HG02571 (cell line): ENCODE measurements at regions not wholly inside any gene's neighbourhood (a gene's known extent, or its start where the extent isn't known, plus 50 kb on each side); places are given as distances from the start of the nearest gene placed in this dataset.

Experiments used
- ATAC-seq: cut with Tn5 transposase; IDR thresholded peaks from one replicate; pipeline ENCODE4 v1.9.1; 2021; ENCODE audit warnings: mild to moderate bottlenecking, moderate library complexity; ENCODE audit not compliant: unreplicated experiment

DNA sequence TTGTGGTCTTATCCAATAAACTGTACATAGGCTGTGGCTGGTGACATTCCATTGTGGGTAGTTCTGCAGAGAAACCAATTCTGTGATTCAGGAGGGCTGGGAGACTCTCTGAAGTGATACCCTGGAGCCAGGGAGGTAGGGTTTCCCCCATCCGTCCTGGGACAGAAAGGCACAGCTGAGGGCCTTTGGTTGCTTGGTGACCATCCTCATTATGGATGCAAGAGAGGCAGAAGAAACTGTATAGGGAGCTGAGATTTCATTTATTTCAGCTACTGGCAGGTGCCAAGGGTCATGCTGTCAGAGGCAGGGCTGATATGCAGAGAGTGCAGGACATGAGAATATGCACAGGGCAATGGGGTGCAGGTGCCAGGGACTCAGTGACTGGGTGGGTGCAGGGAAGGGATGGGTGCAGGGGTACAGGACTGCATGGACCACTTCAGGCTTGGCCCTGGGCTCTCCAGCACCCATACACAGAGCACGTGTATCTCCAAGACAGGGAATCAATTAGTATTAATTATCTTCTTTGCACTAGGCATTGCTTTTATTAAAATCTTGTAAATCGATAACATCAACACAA is 236.5 kb downstream of the ICE1 start:
- no peak for ATAC-seq

DNA sequence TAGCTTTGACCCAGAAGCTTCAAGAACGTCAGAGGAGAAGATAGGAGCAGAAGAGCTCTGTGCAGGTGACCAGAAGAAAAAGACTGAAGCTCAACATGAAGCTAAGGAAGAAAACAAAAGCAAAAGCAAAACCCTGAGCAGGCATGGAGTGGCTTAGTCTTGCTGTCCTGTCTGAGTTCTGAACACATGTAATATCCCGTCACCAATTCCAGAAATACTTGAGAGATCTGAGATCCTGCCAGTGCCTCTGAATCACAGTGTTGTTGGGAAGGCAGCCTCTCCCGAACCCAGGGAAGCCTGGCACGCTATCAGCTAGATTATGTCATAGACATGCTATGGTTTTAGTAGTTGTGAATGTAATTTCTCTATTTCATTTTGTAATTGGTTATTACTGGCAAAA is 235.7 kb downstream of the ICE1 start:
- peak; percentile 69 for ATAC-seq

DNA sequence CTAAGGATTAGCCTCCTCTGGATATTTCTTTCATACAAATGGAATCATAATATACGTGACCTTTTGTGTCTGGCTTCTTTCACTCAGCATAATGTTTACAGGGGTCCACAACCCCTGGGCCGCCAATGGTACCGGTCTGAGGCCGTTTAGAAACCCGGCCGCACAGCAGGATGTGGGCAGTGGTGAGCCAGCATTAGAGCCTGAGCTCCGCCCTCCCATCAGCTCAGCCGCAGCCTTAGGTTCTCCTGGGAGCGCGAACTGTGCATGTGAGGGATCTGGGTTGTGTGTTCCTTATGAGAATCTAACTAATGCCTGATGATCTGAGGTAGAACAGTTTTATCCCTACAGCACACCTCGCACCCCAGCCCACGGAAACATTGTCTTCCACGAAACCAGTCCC is 229.7 kb downstream of the ICE1 start:
- ATAC-seq: no peak

DNA sequence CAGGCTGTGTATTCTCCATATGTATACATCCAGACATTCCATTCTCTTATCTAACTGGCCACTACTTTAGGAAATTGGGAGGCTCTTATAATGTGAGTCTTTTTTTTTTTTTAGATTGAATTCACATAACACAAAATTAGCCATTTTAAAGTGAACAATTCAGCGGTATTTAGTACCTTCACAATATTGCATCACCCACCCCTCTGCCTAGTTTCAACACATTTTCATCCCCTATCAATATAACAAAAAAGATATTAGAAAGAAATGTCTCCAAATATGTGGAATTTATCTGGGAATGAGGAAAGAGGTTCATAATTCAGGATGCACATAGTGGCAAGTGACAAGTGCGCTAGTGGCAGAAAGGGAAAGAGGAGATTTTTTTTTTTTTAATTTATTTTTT is 228.5 kb downstream of the ICE1 start:
- ATAC-seq: no peak

DNA sequence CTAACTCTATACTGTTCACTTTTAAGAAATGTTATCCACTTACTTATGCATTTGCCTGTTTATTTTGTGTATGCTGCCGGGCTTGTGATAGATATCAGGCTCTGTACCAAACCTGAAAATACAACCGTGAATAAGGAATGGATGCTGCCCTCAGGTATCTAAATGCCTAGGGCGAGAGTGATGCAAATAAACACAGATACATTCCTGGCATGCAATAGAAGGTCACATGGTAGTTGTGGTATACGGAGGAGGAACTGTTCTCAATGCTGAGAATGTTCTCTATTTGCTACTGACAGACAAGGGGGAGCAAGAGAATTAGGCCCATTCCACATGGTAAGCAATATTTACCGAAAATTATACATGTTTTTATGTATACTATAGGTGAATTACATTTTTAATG is 227.8 kb downstream of the ICE1 start:
- ATAC-seq: no peak

DNA sequence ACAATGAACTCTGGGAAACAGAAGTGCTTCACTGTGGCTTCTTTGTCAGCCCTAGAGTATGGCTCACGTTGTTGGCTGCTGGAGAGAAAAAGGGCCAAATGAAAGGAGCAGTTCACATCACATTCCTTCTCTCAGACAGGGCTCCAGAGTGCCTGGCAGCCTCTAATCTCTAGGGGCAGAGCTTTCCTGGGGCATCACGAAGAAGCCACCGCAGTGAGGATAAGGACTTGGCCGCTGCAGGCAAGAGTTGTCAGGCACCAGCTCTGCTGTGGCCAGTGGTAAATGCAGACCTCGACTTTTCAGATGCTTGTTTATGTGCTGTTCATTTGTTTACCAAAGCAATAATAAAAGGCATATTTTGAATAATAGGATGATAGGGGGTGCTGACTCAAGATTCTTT is 227.2 kb downstream of the ICE1 start:
- ATAC-seq: no peak

DNA sequence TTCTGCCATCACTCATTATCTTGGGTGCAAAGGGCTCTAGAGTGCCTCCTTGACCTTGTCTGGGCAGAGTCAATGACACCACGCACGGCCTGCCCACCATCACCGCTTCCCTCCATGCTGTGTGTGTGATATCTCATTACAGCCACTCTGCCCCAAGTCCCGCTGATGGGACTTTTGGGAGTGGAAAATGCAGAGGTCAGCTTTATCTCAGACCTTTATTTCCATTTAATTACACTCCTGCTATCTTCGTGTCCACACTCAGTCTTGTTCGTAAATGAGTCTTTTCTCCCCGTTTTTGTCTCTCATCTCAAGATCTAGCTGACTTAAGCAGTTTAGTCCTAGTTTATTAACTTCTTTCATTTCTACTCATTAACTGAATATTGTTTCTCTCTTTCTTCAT is 226.2 kb downstream of the ICE1 start:
- ATAC-seq: no peak

DNA sequence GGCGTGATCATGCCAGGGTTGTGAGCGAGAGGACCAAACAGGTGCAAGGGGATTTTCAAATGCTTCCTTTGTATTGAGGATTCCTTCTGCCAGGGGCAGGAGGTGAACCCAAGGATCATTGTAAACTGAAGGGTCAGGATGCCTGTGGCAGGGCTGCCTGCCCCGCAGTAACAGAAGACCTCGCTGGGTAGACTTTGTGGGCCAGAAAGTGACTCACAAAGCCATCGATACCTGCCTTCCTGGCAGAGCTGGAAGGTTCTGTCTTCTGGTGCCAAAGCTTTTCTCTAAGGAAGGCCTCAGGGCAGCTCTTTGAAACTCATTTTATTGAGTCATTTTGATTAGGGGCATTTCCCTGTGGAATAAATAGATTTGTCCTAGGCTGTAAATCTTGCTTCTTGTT is 223.4 kb downstream of the ICE1 start:
- no peak for ATAC-seq

DNA sequence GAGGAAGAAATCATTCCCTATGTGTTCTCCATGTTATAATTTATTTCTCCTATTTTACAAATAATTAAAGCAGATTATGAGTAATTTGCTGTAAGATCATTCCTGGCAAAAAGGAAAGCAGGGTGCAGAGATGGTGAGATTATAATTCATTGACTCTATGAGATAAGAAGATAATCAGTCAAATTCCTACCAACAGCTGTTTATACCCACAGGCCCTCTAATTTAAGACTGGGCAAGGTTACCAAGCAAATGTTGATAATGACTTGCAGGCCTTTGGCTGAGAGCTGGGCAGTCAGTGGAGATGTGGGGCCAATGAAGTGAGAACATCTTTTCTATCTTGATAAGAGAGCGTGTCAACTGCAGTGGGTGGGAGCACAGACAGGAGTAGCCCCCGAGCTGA is 222.7 kb downstream of the ICE1 start:
- no peak for ATAC-seq

DNA sequence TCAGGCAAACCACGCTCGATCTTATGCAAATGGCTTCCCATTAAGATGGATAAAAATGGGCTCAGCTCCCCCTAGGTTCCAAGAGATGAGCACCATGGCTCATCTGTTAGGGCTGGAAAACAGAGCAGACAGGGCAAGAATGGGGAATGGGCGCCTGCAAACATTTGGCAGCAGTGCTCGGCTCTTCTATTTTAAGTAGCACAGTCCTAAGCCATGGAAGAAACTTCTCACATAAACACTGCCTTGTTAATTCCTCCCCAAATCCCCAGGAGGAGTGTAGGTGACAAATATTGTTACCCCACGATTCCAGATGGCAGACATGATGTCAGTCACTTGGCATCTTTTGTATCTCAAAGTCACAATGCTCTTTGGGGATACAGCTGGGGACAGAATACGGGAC is 221.8 kb downstream of the ICE1 start:
- ATAC-seq: no peak

DNA sequence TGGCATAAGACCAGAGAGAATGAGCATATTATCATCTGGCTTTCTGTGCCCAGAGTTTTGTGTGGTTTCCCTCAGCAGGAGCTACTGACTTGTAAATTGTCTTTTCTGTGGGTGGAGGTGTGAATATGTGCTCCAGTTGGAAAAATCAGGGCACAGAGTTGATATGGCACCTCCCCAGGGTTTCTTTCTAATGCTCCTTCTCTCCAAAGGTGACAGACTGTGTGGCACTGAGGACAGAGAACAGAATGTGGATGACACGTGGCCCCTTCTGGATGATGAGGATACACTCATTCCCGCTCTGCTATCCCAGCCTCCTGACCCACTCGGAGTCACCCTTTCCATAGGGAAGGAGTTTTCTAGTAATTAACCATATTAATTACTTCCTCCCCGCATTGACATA is 221.0 kb downstream of the ICE1 start:
- no peak for ATAC-seq

DNA sequence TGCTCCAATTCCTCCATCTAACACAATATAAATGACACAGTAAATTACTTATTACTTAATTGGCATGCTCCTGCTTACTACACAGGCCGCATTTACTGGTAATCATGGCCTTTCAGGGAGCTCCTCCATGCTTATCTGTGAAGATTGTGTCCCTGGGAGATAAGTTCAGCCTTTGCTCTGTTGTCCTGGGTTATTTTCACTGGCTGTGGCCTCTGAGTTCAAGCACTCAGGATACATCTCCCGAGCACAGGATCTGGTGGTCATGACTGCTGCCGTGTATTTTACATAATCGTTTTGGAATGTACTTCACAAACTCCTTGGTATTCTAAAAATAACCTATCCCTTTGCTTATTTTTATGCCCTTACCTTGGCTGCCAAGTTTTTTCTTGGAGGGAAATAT is 215.7 kb downstream of the ICE1 start:
- ATAC-seq: no peak

DNA sequence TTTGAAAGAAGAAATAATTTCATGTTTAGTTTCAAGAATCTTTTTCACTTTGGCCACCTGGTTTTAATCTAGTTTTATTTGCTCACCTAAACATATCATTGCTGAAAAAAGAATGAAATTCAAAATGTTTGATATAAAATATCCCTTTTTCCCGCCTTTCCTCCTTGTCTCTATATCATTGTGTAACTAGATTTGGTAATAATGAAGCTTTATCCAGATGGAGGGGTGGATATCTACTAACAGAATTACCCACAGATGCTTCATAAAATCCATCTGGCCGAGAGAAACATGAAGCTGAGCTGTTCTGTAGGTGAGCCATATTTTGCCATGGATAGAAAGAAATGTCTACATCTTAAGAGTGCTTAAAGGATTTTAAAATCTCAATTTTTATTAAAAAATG is 214.7 kb downstream of the ICE1 start:
- ATAC-seq: no peak

DNA sequence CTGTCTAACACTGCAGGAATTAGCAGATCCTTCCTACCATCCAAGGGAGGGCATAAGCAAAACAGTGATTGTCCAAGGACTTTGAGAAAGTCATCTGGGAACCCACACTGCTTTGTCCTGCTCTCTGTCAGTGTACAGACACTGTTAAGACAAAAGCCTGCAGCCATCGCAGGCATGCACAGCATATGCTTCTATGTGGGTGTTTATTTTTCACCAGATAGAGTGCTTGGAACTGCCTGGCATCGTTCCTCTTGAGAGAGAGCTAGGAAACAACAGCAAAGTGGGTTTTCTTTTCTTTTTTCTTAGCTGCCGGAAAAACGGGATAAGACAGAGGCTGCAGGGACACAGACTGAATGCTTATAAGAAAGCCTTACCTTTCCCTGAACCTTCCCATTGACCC is 212.3 kb downstream of the ICE1 start:
- ATAC-seq: no peak

DNA sequence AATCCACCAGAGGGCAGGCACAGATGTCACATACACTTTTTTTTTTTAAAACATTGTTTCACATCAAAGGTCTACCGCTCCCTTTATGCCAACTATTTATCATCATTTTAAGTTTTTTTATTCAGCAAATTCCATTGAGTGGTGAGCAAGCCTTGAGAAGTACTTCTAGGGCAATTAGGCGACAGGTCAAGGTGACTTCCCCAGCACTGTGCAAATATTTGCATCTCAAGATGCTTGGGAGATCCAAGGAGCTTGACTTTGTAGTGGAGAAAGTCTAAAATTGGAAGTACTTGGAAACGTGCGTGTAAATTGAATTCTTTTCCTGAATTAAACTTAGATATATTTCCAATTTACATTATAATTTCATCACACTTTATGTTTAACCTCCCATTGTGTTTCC is 211.1 kb downstream of the ICE1 start:
- ATAC-seq: no peak

DNA sequence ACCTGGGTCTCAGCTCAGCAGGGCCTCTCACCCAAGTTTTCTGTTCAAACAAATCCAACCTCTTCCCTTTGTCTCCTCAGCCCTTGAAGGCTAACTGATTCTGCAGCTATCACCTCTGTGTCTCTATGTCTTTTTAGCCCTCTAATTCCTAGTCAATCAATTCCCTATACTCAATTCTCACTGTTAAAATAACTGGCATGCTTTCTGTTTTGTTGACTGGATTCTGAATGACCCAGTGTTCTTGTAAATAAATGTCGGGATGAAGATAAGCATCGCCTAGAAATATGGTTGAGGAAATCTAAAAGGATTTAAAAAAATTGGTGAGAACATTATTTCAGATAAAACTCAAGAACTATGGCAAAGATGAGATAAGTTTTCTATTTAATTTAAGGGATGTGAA is 210.2 kb downstream of the ICE1 start:
- no peak for ATAC-seq

DNA sequence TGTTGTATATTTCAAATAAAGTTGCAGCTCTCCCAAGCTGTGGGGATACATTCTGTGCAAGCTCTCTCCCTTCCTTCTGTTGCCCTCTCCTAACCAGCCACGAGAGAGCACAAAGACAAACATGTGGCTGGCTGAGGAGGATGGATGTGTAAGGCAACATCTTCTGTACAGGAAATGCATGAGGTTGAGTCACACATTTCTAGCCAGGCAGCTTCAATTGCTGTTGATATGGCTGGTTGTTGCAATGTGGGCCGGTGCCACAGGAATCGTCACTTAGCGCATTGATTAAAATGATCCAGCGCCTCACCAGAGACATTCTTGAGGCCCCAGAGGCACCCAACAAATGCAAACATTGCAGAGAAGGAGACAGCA is 207.1 kb downstream of the ICE1 start:
- no peak for ATAC-seq

DNA sequence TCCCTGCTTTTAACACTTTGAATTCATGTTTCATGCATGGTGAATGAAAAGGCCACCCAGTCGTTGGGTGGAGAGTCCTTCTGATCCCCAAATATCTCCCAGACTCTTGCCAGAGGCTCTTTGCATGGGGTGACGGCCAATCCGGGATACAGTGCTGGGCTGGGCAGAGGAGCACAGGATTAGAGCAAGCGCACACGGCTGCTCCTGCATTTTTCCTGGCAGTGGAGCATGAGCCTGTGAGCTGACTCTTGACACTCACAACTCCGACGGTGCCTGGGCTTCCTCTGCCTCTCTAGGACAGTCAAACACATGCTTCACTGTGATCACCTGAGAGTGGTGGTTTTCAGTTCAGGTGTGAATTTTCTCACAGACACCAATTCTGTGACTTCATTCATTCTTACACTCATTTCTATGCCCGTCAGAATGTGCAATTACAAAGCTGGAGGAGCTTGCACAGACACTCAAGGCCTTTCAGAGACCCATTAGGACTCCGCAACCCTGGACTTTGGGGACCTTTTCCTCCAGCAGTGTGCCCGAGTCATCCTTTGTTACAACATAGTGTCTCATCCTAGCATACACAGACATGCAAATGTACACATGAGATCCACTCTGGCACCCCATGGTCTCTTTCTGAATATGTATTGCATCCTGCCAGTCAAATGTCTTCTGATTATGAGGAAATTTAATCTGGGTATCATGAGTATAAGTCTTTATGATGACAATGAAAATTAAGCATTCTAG is 206.6 kb downstream of the ICE1 start:
- ATAC-seq: no peak

DNA sequence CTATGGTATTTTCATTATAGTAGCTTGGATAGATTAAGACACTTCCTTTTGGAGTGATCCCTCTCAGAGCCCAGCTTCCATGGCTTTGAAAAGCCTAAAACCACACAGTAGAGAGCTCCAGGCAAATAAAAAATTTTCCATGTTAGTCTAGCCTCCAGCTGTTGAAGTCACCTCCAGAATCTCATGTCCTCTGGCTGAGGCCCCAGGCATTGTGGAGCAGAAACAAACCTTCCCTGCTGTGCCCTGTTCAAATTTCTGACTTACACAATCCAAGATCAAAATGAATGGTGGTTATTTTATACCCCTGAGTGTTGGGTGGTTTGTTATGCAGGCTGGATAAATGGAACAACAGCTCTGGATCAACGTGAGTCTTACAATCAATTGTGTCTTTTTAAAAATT is 203.9 kb downstream of the ICE1 start:
- no peak for ATAC-seq

DNA sequence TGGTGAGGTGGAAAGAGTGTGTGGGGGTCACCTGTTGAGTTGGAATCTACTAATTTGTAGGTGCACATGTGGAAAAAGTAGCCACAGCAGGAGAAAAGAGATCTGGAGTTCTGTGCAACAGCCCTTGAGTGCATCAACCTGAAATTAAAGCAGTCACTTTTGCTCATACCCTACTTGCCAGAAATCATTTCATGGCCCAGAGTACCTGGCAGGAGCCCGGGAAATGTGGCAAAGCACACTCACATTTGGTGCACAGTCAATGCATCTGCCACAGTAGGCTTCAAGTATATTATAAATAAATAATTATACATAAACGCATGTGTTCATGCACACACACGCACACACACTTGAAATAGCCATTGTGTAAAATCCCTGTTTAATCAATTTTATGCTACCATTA is 203.0 kb downstream of the ICE1 start:
- no peak for ATAC-seq

DNA sequence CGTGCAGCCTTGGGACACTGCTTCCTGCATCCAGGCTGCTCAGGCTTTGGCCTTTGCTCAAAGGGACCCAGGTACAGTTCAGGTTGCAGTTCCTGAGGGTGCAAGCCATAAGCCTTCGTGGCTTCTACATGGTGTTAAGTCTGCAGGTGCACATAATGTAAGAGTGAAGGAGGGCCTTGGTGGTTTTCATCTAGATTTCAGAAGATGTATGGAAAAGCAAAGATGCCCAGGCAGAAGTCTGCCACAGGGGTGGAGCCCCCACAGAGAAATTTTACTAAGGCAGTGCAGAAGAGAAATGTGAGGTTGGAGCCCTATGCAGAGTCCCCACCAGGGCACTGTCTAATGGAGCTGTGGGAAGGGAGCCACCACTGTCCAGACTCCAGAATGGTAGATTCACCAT is 200.9 kb downstream of the ICE1 start:
- ATAC-seq: no peak

DNA sequence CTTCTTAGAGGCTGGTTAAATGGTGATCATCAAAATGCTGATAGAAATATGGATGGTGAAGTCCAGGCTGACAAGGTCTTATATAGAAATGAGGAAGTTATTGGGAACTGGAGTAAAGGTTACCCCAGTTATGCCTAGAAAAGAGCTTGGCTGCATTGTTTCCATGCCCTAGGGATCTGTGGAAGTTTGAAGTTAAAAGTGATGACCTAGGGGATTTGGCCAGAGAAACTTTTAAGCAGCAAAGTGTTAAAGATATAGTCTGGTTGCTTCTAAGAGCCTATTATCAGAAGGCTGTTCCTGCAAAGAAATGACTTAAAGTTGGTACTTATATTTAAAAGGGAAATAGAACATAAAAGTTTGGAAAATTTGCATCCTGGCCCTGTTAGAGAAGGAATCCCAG is 200.3 kb downstream of the ICE1 start:
- ATAC-seq: no peak

DNA sequence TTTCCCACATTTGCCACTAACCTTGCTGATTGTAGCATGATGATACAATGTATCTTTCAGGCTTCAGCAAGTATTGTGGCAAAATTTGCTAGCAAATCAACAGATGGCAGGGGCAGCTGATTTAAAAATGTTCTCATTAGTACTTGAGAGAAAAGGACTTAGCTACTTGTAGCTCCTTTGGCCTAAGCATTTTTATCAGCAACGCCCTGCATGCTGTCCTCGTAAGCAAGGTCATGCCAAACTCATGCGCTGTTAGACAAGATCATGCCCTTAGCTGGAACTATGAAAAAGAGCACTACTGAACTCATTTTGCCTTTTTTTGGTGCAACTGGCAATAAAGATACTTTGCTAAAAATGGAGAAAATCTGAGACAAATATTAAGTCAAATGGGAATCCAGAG is 197.1 kb downstream of the ICE1 start:
- ATAC-seq: no peak
